8988T (cell line): ENCODE measurements at regions not wholly inside any gene's neighbourhood (a gene's known extent, or its start where the extent isn't known, plus 50 kb on each side); places are given as distances from the start of the nearest gene placed in this dataset.

Source experiments
- DNase-seq: peaks from one replicate; pipeline ENCODE4 v3.0.0; 2011

GRCh38 chr9:75695921-75696320 lies 194.6 kb upstream of the PCSK5 start:
- no peak for DNase-seq

DNA sequence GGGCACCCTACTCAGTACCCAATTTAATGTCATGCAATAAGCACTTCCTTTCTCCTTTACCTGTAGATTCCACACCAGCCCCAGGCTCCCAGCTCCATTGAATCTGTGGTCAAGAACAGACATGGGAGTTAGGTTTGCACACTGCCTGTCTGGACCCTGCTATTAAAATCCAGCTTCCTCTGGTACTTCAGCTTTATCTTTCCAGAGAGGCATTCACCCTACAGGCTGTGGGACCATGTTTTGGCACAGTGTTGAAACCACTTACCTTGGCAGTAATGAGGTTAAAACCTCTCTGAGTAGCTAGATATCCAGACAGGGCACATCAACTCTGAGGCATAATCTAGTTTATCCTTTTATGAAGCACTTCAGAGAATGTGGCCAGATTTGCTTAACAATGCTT lies 191.5 kb upstream of the PCSK5 start:
- DNase-seq, result no peak

GRCh38 chr9:75699625-75700251 lies 190.7 kb upstream of the PCSK5 start:
- DNase-seq, result no peak

DNA sequence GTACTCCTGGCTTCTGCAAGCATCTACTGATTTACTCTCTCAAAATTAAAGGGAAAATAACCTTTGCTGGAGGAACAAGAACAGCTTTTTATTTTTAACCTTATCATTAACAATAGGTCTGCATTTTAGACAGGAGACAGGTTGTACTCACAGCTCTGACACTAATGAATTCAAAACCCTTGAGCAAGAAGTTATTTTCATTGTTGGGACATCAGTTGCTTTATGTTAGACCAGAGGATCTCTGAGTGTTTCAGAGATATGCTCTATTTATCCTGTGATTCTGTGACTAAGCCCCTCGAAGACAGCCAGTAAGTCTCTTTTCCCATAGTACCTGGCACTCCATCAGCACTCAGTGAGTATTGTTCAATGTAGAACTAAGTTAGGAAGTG lies 190.2 kb upstream of the PCSK5 start:
- DNase-seq, result no peak

DNA sequence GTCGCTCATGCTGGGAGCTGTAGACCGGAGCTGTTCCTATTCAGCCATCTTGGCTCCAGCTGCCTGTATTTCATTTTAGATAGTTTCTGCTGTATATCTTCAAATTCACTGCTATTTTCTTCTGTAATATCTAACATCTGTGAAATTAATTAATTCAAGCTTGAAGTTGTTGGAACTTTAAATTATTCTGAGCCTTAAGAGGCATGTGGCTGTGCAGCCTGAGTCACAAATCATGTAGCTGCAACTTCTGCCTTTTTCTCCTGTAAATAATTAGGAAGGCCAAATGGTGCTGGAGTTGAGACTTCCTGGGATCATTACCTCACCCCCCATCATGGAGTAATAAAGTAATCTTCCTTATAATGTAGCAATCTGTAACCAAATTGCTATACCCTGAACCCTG lies 183.3 kb upstream of the PCSK5 start:
- no peak for DNase-seq

DNA sequence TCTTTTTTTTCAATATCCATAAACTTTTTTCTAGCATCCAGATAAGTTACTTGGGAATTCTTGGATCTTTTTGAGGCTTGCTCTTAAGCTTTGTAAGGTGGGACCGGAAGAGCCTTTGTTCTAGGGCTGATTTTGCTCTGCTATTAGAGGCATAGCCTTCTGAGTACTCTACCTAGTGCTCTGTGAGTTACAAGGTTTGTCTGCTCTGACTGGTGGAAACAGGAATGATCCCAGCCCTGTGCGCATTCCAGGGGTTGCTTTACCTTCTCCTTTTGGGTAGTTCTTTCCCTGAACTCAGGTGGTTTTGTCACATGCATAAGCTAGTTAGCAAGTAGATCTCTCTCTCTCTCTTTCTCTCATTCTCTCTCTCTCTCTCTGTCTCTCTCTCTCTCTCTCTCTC lies 180.8 kb upstream of the PCSK5 start:
- no peak for DNase-seq

DNA sequence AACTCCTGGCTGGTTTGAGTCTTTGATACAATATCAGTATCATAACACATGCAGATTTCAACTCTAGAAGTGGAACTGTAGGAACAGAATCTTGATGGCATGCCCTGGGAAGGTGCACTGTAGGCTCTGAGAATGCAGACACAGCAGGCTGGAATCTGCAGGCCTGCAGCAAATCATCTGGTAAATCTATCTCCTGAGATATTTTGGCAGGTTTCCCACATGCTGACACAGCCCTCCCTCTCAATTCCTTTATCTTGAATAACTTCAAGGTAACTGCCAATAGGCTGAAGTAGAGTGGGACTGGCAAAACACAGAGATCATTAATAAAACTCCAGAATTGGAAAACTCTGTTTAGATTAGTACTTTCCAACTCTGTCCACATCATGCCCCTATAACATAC lies 177.8 kb upstream of the PCSK5 start:
- DNase-seq, result no peak

DNA sequence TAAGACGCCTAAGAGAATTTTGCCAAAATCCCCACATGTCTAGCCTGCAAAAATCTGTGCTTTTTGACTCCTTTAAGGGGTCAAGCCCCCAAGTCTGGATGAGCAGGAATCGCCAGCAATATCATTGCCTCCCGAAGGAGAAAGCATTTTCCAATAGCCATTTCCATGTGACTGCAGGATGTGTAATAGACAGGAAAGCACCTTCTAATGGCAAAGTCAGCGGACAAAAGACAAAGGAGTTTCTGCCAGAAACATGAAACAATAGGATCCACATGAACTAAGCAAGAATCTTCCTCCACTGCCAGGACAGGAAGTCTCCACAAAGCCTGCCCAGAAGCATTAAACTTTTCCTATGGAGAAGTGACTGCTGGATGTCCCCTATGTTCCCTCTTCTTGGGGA lies 177.1 kb upstream of the PCSK5 start:
- DNase-seq, result no peak

DNA sequence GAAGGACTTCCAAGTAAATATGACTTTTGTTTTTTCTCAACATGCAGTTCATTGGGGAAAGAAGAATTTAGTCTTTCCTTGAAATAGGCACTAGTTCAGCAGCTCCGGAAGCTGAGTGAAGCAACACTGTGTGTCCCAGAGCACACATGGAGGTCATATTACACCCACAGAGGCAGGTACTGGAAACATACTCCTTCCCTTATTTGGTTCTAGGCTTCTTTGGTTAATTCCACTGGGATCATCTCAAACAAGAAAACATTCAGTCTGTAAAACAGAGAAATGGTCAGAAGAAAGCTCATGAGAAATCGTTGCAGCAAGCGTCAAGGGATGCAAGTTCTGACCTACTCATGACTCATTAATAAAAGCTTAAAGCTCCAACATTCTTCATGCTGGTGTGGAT lies 175.1 kb upstream of the PCSK5 start:
- DNase-seq, result no peak

DNA sequence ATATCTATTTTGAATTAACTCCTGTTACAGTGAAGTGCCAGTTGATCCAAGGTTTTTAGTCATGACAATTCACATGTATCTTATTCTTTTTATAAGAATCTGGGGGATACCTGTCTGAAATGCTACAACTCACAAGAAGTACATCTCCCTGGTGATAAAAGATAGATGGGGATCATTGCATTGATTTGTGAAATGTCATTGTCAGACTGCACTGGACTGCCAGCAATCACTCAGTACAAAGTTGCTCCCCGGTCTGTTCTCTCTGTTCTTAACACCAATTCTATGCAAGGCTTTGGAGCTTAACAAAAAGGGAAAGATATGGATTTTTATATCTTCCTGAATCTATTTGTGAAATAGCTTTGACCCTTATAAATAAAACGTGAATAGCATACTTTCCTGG lies 171.8 kb upstream of the PCSK5 start:
- no peak for DNase-seq

GRCh38 chr9:75728391-75728790 lies 162.1 kb upstream of the PCSK5 start:
- DNase-seq, result no peak

- DNase-seq, result no peak
Measured at GRCh38 chr9:75734802-75735201, 155.7 kb upstream of the PCSK5 start.

GRCh38 chr9:75739884-75740611 lies 150.4 kb upstream of the PCSK5 start:
- no peak for DNase-seq

DNA sequence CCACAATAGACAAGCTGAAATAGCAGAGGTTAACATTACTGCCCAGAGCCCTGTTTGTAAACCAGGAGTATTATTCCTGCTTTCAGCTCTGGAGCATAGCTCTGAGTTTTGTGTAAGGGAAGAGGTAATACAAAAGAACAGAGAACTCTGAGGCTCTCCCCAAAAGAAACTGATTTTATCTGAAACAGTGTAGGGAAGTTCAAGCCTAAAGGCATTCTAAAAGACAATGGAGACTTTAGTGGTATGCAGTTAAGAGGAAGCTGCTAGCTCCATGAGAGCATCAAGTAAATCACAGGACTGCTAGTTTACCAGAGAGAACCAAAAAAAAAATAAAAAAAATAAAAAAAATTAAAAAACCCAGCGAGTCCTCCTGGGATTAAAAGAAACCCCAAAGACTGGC lies 146.6 kb upstream of the PCSK5 start:
- DNase-seq, result no peak

- no peak for DNase-seq
Measured at GRCh38 chr9:75754080-75754479, 136.4 kb upstream of the PCSK5 start.

GRCh38 chr9:75775166-75775565 lies 115.3 kb upstream of the PCSK5 start:
- DNase-seq, result no peak

- DNase-seq, result no peak
Measured at GRCh38 chr9:75775966-75776691, 114.3 kb upstream of the PCSK5 start.

GRCh38 chr9:75780185-75780584 lies 110.3 kb upstream of the PCSK5 start:
- DNase-seq, result no peak

- no peak for DNase-seq
Measured at GRCh38 chr9:75788006-75788634, 102.4 kb upstream of the PCSK5 start.

GRCh38 chr9:75797085-75797580 lies 93.3 kb upstream of the PCSK5 start:
- DNase-seq, result no peak

- no peak for DNase-seq
Measured at GRCh38 chr9:75798505-75798904, 92.0 kb upstream of the PCSK5 start.

GRCh38 chr9:75803130-75803529 lies 87.3 kb upstream of the PCSK5 start:
- no peak for DNase-seq

- DNase-seq, result no peak
Measured at GRCh38 chr9:75810063-75810462, 80.4 kb upstream of the PCSK5 start.

- DNase-seq, result no peak
Measured at GRCh38 chr9:75811692-75812091, 78.8 kb upstream of the PCSK5 start.
